Glutamatergic neuron (in vitro differentiated cells): ENCODE measurements at regions not wholly inside any gene's neighbourhood (a gene's known extent, or its start where the extent isn't known, plus 50 kb on each side); places are given as distances from the start of the nearest gene placed in this dataset.

Experiments used
- DNase-seq: peaks from one replicate; pipeline ENCODE4 v3.0.0; 2022
- H3K27ac Mint-ChIP-seq: one replicate; pipeline ENCODE4 v1.8.0; 2020; ENCODE audit warnings: mild to moderate bottlenecking, mixed read lengths, inconsistent platforms; ENCODE audit not compliant: unreplicated experiment
- H3K27me3 Mint-ChIP-seq: one replicate; pipeline ENCODE4 v1.8.0; 2020; ENCODE audit warnings: mild to moderate bottlenecking, moderate library complexity, mixed read lengths, inconsistent platforms; ENCODE audit not compliant: unreplicated experiment
- H3K36me3 Mint-ChIP-seq: one replicate; pipeline ENCODE4 v1.8.0; 2020; ENCODE audit warnings: mild to moderate bottlenecking, mixed read lengths, inconsistent platforms; ENCODE audit not compliant: unreplicated experiment
- H3K4me1 Mint-ChIP-seq: one replicate; pipeline ENCODE4 v1.8.0; 2020; ENCODE audit warnings: mild to moderate bottlenecking, low read depth, mixed read lengths, inconsistent platforms; ENCODE audit not compliant: unreplicated experiment
- H3K4me3 Mint-ChIP-seq: one replicate; pipeline ENCODE4 v1.8.0; 2020; ENCODE audit warnings: mild to moderate bottlenecking, mixed read lengths, inconsistent platforms; ENCODE audit not compliant: unreplicated experiment
- H3K9me3 Mint-ChIP-seq: one replicate; pipeline ENCODE4 v1.8.0; 2020; ENCODE audit warnings: mild to moderate bottlenecking, moderate library complexity, mixed read lengths, inconsistent platforms; ENCODE audit not compliant: unreplicated experiment
- TF ChIP-seq, protein P1 (sequence below): fragments of 200-600 bp; sonication (generic); IDR thresholded peaks from one replicate; pipeline ENCODE4 v1.5.0; 2021; ENCODE audit not compliant: partially characterized antibody, unreplicated experiment

DNA sequence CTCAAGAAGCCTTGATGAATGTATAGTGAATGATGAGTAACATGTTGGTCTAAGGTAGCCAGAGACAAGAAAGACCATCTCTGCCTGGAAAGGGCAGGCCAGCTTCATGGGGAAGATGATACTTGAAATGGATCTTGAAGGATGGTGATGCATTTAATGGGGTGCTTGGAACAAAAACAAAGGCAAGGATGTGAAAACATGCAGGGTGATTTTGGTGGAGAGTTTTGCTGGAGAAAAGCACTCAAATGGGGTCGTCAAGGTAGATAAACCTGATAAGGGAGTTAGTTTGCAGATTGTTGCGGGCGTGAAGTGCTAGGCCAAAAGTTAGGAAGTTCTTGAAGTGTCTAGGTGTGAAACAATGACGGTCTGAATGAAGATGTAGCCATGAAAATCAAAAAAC, 205.4 kb downstream of the HLX start:
- Mint-ChIP-seq H3K27me3 (no peaks in the 10 kb centered on the region), H3K36me3 (no peaks in the 10 kb centered on the region), H3K27ac (no peak overlapping the region), H3K4me3 (no peak overlapping the region), H3K9me3 (no peaks in the 10 kb centered on the region), H3K4me1 (no peaks in the 10 kb centered on the region)
- TF ChIP-seq, protein P1, sequence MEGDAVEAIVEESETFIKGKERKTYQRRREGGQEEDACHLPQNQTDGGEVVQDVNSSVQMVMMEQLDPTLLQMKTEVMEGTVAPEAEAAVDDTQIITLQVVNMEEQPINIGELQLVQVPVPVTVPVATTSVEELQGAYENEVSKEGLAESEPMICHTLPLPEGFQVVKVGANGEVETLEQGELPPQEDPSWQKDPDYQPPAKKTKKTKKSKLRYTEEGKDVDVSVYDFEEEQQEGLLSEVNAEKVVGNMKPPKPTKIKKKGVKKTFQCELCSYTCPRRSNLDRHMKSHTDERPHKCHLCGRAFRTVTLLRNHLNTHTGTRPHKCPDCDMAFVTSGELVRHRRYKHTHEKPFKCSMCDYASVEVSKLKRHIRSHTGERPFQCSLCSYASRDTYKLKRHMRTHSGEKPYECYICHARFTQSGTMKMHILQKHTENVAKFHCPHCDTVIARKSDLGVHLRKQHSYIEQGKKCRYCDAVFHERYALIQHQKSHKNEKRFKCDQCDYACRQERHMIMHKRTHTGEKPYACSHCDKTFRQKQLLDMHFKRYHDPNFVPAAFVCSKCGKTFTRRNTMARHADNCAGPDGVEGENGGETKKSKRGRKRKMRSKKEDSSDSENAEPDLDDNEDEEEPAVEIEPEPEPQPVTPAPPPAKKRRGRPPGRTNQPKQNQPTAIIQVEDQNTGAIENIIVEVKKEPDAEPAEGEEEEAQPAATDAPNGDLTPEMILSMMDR: no peak
- no peak for DNase-seq

DNA sequence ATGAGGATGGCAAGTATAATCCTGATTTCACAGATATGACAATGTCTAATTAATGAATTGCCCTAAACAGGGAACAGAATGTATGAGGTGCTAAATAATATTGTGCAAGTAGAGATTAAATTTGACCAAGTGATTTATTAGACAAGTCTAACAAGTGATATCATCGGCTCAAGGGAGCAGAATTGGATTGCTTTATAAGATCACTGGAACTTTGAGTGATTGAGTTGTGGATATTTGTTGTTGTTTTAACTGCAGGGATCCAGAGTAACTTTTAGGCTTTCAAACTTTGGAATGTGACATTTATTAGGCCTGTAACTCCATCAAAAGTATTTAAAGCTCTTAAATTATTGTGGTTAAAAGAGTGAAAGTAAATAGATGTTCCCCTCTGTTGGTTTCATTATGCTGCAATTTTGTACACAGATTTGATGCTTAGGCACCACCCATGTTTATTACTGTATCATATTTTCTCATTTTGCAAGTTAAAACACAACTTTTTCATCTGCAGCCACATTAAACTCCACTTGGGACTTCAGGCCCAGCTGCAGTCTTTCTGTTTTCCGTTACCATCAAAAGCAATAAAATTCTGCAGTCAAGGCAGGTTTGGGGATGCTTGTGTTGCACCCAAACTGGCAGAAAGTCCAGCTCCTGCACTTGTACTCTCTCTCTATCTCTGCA, 206.6 kb downstream of the HLX start:
- H3K4me3 Mint-ChIP-seq: no peak overlapping the region
- no peaks in the 10 kb centered on the region for H3K36me3 Mint-ChIP-seq
- H3K4me1 Mint-ChIP-seq: no peaks in the 10 kb centered on the region
- no peak overlapping the region for H3K27ac Mint-ChIP-seq
- no peaks in the 10 kb centered on the region for H3K9me3 Mint-ChIP-seq
- no peaks in the 10 kb centered on the region for H3K27me3 Mint-ChIP-seq
- no peak for DNase-seq
- TF ChIP-seq, protein P1: no peak

DNA sequence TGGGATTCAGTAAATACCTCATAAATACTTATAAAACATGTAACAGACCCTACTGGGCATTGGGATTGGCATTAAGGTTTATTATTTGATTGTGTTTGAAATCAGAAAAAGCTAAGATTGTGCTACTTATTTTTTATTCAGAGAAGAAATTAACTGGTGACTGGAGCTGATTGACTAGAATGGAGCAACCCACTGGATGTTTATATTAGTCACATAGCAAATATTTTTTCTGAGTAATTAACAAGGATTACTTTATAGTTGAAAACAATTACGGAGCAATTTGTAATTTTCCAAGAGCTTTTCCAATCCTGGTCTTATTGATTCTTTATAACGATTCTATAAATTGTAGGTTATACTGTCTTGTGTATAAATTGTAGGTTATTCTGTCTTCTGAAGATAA, 208.7 kb downstream of the HLX start:
- Mint-ChIP-seq H3K4me1 (no peaks in the 10 kb centered on the region), H3K27me3 (no peaks in the 10 kb centered on the region), H3K36me3 (no peaks in the 10 kb centered on the region), H3K9me3 (no peaks in the 10 kb centered on the region), H3K27ac (no peak overlapping the region), H3K4me3 (no peak overlapping the region)
- no peak for DNase-seq
- TF ChIP-seq, protein P1: no peak

DNA sequence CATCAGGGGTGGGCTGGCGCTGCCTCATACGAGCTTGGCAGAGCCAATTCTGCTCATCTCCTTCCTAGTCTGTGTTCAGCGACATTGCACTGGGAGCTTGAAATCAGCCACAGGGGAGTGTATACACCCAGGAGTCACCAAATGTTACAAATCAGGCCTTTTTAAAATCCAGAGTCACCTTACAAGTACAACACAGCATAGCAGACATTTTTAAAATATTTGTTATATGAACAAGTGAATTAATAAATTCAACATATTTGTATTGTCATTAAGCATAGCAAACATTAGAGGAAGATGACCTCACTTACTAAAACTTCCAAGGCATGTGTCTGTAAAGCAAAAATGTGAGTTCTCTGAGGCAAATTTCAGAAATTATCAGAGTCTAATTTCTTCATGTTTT, 210.0 kb downstream of the HLX start:
- no peak overlapping the region for H3K4me3 Mint-ChIP-seq
- DNase-seq: no peak
- no peaks in the 10 kb centered on the region for H3K27me3 Mint-ChIP-seq
- TF ChIP-seq, protein P1: no peak
- no peaks in the 10 kb centered on the region for H3K36me3 Mint-ChIP-seq
- no peaks in the 10 kb centered on the region for H3K9me3 Mint-ChIP-seq
- no peaks in the 10 kb centered on the region for H3K4me1 Mint-ChIP-seq
- no peak overlapping the region for H3K27ac Mint-ChIP-seq

DNA sequence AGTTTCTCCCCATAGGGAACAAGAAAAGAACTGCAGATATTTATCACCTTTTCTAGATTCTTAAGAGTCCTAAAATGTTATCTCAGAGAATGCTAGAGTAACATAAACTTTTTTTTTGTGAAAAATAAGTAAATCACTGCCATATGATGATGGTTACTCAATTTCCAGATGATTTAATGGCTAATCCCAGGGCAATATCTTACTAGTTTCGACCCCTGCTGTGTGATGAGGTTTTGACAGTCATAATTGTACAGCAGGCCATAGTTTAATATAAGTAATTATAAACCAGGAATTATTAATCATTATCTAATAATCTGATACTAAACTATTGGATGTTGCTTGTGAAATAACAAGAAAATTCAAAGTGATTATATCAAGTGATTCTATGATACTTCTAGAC, 210.6 kb downstream of the HLX start:
- Mint-ChIP-seq H3K27me3 (no peaks in the 10 kb centered on the region), H3K36me3 (no peaks in the 10 kb centered on the region), H3K27ac (no peak overlapping the region), H3K4me1 (no peaks in the 10 kb centered on the region), H3K4me3 (no peak overlapping the region), H3K9me3 (no peaks in the 10 kb centered on the region)
- TF ChIP-seq, protein P1: no peak
- no peak for DNase-seq
